HL-60/S4 treated with phorbol 12-myristate 13-acetate at 8.2 ng/mL for 4 days and 3 days (cell line): ENCODE measurements at regions not wholly inside any gene's neighbourhood (a gene's known extent, or its start where the extent isn't known, plus 50 kb on each side); places are given as distances from the start of the nearest gene placed in this dataset.

Source experiments
- in situ Hi-C: fragments of 300-500 bp; cut with MboI; formaldehyde crosslinking; loops from 2 replicates; pipeline ENCODE4 v1.15.0; 2022; ENCODE audit warnings: low sequenced_read_pairs

DNA sequence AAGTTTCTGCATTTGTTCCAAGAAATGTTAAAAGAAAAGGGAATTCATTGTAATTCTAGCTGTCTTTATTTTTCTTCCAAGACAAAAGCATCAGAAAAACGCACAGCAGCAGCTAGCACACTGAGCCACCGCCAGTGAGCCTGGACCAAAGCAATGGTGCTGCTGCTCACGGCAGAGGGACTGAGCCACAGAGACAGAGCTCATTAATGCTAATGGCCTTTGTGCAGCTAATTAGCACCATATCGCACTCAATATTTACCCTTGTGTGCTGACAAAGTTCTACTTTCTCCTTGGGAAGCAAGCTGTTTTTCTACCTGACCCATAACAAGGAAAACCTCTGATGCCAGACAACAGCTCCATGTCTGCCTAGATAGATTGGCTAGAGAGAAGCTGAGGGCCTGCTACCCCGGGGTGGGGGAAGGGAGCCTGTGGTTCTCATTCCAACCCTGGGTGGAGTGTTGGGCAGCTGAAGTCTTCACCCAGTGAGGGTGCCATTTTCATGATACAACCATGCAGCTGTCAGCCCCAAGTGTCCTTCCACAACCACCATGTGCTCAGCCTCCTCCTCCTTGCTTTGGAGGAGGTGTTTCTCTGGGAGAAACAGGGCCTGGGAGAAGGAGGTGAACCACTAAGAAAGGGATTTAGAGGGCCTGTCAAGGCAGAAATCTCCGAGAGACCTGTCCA, 131.1 kb upstream of the NCAM1 start:
- in situ Hi-C loops = no loop called here

DNA sequence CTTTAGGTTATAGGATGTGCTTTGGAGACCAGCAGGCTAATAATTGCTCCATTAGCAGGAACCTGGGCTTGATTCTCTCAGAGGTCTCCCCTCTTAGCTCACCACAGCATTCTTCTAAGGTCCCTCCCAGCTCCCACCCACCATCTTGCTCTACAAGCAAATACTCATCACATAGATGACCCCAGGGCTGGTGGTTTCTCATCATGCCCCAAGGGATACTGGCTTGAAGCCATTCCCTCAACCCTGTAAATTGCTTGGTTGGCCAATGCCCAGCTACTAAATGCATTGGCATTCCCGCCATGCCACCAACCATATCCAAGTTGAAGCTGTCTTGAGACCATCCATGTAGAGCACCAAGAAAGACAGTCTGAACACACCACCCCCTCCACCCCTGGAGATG, 130.2 kb upstream of the NCAM1 start:
- in situ Hi-C loops = no loop called here

DNA sequence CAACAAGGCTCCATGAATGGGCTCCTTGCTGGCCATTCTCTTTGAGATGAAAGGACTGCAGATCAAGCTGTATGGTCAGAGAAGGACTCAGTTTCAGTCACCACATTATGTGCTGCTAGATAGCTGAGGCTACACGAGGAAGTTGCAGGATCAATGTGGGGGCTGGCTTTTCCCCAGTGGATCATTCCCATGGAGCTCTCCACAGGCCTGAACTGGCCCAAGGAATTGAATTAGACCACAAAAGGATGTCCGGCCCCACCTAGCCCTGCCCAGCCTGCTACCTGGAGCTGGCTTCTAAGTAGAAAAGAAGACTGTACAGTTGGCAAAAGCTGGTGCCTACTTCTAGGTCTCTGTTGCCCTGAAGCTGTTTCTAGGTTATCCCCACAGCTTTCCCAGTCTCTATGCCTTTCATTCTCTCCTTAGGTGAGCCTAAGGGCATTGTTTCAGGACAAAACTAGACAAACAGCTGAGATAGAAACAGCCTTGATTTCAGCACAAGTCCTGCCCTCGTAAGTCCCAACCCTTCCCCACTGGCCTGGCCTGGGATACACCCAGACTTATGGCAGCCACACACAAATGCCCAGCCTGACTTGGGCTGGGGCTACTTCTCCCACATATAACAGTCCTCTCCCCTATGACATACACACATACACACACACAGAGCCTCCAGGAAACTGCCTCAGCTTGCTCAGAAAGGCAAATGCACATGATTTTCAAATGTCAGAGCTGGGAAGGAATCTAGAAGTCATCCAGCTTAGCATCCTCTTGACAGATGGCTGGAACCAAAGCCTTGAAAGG, 129.1 kb upstream of the NCAM1 start:
- in situ Hi-C loops = no loop called here

DNA sequence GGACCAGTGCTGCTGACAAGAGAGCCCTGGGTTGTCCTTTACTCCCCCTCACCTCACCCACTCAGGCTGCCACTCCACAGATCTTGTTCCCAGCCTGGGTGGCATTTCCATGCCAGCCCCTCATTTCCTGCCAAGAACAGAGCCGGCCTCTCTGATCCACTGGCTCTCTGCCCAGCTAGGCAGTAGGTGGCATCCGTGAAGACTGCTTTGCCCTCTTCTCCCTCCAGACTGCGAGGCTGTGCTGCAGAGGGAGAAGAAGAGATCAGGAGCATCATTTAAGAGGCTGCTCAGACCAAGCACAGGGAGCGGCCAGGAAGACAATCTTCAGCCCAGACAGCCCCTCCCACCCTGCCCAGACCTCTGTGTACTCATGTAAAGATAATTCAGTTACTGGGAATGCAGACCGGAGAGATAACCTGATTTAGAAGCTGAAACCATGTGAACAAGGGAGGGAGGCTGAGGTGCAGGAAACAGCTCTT, 126.9 kb upstream of the NCAM1 start:
- in situ Hi-C loops = no loop called here

DNA sequence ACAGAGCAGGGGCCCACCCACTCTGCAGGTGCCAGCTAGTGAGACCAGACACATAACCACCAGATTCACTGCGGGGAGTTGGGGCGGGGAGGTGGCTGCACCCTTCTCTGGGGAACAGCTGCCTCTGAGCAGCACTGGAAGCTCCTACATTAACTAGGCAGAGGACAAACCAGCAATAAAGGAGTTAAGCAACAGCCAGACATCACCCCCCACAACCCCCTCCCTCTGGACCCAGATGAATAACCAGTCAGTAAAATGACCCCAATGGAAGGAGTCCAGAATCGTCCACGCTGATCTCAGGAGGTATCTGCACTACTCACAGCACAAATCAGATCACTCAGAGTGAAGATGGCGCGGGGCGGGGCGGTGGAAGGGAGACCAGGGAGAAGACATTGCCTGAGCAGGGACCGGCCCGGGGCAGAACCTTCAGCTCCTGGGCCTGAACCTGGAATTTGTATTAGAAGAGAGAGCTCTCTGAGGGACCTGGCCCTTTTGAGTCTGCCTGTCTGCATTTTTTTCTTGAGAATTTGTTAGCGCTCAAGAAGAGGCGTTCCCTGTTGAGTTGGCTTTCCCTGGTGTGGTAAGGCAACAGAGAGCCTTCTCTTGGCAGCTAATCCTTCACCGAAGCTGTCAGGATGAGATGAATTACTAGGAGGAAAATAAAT, 125.5 kb upstream of the NCAM1 start:
- in situ Hi-C loops = no loop called here

DNA sequence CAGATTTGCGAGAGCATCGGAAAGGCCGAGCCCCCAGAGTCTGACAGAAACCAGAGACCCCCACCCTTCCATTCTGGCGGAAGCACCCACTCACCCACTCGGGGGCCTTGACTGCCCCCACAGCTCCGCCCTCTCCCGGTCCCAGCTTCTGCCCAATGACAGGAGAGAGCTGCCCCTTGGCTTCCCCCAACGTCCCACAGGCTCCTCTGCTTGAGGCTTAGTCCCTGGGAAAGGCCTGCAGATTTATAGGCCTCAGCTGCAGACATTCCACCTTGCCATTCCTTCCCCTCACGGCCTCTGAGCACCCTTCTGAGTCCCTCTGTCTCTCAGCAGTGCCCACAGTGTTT, 125.0 kb upstream of the NCAM1 start:
- in situ Hi-C loops = no loop called here

DNA sequence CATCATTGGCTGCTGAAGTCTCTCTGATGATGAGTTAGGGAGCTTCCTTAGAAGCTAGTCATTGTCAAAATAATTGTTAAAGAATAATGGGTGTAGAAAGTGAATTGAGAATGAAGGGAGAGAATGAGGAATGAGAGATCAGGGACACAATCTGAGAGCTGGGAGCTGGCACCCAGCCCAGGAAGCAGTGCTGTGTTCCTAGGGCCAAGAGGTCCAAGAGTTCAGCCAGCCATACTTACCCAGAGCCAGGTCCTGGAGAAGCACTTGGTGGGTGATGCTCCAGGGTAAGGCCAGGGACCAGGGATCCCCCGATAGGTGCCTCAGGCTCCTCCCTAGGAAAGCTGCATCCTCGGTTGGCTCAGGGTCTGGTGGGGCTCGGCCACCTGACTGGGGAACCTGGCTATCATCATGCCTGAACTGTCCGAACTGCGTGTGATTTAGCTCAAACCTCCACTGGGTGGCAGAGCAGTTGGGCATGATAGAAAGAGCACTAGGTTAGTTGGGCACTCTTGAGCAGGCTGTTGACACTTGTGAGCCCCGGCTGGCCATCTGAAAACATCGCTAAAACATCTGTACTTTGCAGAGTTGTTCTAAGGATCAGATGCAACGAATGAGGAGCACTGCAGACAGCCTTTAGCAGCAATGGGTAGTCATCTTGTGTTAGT, 123.9 kb upstream of the NCAM1 start:
- in situ Hi-C loops = no loop called here

DNA sequence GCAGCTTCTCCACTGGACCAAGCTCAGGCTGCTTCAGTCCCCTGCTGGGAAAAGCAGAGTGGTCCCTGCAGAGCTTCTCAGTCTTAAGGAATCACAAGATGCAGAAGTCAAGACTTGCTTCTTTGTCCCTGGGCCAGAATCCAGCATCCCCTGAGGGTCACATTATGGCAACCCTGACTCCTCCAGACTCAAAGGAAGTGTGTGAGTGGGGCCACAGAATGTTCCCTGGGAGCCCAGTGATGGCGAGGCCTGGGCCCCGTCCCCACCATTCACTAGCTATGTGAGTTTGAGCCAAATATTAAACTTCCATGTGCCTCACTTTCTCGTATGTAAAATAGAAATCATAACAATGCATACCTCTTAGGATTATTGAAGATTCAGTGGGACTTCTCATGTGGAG, 122.2 kb upstream of the NCAM1 start:
- in situ Hi-C loops = no loop called here

DNA sequence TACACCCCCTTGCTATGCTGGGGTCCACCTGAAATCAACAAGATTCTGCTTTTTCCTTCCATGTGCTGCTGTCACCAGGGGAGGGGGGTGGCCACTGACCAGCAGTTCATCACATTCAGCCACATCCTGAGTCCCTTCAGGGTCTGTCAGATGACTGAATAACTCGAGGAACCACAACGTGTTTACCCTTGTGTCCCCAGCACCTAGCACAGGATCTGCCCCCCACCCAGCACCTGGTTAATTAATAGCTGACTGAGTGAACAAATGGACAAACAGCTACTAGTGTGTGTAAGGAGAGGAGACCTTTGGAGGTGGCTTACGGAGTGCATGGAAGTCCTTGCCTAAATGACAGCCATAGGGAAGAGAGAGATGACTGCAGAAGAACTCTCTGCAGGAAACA, 119.5 kb upstream of the NCAM1 start:
- in situ Hi-C loops = no loop called here

DNA sequence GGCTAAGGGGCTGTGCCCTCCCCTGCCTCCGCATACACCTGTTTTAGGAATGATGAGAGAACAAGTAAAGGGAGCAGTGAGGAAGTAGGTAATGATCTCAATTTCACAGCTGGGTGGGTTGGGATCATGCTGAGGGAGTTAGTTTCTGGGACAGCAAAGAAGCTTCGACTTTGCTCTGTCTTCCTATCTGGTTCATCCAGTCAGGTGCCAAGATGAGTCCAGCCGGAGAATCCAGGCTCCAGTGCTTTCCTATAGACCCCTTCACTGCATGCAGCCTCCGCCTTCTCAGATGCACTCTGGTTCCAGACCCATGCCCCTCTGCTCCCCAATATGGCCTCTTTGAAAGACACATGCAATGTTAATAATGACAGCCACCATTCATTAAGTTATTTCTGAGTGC, 119.1 kb upstream of the NCAM1 start:
- in situ Hi-C loops = no loop called here

DNA sequence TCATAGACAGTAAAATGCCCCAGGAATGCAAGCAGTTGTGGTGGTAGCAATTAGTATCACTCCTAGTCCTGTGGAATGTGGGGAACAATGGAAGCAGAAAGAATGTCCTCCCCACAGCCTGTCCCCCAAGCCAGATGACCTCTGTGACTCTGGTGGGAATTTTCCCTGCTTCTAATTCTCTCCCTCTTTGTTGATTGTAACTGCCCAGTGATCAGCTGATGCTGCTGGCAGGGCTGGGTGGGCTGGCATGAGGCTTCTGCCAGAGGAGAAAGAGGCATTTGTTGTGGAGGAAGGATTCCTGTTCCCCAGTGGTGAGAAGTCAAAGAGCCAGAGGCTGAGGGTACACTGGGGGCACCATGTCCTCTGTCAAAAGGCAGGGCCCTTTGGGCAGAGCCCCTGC, 116.7 kb upstream of the NCAM1 start:
- in situ Hi-C loops = no loop called here

DNA sequence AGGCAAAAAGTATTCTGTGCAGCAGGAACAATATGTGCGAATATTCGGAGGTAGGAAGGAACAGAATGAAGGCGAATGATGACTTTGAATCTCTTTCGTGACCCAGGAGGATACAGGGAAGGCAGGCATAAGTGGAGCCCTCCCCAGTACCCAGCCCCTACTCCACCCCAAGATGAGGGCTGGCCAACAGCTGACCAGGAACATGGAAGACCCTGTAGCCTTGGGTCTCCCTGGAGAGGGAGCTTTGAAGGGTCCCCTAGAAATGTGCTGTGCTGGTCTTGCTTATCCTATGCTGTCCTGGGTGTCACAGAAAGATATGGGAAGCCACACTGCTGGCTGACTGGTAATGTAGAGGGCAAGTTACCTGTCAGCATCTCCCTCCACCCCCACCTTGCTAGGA, 113.7 kb upstream of the NCAM1 start:
- in situ Hi-C loops = no loop called here

DNA sequence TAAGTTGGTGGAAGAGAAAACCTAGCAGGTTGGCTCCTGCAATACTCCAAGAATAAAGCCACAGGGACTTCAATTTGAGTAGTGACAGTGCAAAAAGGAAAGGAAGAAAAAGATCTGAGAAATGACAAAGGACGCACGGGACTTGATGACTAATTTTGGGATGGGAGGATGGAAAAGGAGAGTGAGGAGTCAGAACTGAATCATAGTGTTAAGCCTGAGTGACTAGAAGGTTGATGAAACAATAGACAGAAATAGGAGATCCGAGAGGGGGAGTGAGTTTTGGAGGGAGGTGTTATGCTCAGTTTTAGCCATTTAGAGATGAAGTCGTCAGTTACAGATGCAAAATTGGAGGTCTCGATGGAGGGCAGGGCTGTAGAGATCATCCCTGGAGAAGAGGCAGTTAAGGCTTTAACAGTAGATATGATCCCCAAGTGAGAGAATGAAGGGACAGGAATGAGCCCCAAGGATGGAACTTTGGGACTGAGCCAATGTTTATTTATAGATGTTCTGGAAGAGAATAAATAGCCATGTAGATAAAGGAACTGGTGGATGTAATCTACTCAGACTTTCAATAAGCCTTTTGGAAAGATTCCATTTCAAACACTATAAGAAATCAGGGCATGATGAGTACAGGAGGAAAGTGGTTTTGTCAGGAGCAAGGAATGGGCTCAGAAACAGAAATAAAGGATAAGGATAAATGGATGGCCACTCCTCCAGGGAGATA, 108.9 kb upstream of the NCAM1 start:
- in situ Hi-C loops = no loop called here

DNA sequence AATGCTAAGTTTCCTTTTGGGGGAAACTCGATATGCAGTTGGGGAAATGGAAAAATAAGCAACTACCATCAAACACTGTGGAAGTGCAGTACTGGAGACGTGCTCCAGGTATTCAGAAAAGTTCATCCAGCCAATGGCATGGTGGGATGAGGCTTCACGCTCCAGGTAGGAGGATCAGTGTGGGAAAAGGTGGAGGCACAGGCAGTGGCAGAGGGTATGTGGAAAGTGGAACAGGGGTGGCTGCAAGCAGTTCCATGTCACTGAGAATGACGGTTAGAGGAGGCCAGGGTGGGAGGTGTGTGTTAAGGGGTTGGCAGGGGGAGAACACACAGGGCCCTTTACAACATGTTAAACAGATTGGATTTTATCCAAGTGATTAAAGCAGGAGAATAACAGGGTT, 105.1 kb upstream of the NCAM1 start:
- in situ Hi-C loops = no loop called here

DNA sequence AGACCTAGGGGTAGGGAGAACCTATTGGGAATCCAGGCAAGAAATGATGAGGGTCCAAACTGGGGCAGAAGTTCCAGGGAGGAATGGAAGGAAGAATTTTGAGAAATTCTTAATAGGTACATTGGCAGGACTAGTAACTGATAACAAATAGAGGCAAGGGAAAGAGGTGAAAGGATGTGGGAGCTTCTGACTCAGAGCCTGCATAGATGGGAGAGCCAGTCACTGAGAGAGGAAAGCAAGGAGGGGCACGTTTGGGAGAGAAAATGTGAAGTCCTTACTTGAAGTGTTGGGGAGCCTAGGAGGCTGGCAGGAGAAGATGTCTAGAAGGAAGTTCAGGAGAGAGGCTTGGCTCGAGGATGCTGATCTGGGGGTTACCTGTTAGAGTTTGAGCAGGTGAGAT, 104.6 kb upstream of the NCAM1 start:
- in situ Hi-C loops = no loop called here

DNA sequence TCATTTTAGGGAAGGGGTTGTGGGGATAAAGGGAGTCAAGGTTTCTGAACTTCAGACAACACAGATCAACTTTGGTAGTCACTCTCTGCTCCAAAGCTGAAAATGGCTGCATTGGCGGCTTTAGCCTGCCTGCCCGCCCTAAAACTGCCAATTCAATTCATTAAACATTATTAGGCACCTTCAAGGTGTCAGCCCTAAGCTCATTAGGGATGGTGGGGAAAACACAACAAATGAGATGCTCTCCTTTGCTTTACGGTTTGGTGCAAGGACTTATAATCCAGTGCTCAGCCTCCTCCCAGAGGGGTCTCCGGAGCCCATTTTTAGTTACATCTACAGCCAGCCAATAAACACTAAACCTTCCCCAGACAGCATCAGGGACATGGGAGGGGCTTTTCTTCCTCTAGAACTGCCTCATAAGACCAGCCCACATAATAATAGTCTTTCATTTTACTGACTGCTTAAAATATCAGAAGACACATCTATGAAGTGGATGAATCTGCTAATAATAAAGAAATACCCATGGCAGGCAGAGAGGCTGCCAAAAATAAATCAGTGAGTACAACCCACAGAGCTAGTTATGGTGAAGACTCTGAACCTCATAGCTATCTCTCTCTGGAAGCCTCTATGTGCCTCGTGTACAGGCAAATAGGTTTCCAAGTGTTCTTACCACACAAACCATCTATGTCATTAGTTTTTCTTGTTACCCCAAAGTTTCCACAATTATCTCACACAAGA, 102.8 kb upstream of the NCAM1 start:
- in situ Hi-C loops = no loop called here

DNA sequence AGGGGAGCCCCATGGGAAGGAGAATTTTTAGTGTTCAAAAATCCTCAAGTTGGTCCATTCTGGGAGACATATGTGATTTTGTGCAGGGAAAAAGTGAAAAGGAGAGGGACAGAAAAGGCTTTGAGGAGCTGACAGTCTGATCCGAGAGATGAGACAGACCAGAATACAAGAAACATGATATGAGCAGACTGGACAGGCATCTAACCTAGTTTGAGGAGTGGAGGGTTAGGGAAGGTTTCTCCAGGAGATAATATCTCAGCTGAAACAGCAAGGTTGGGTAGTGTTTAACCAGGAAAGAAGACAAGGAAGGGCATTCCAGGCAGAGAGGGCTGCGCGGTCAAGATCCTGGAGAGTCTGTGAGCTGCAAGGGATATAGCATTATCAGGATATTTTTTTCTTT, 101.4 kb upstream of the NCAM1 start:
- in situ Hi-C loops = no loop called here

DNA sequence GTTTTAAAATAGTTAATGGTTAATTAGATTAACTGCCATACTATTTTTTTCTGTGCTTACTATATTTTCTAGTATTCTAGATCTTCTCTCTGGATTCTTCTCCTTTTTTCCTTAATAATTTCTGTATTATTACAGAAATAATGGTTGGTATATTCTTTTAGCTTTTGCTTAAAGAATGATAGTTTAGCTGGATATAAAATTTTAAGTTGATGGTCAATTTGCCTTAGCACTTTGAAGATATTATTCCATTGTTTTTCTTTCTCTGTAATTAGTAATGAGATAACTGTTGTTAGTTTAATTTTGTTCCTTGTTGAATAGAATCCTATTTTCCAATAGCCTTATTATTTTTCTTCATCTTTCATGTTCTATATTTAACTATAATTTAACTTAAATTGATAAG, 99.9 kb upstream of the NCAM1 start:
- in situ Hi-C loops = no loop called here

DNA sequence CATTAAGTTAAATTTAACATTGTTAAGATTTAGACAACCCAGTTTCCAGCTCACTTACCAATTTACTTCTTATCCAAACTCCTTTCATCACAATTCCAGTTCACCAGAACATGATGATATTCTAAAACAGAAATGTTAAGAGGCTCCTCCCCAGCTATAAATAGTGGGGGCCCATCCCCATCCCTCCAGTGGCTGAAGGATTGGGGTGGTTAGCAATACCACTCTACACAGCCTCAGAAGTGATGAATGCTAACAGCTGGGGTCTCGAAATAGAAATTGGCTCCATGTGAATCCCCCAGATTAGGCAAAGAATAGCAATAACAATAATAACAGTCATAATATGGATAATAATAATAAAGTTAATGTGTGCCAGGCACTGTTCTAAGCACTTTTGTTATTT, 97.9 kb upstream of the NCAM1 start:
- in situ Hi-C loops = no loop called here

DNA sequence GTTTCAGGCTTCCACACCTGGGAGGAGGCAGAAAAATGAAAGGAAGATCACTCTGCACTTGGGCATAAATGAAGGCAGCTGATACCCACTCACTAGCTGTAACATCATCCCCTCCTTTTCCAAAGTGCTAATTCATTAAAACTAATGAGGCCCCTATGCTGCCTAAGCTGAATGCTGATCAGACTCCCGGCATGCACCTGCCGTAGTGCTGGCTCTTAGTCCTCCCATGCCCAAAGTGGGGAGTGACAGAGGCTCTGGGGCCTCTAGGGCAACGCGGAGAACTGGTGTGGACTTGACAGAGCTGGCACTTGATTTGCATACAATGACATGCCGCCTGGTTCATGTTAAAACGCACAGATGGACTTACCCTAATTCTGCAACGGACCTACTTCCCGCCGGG, 96.5 kb upstream of the NCAM1 start:
- in situ Hi-C loops = no loop called here
